Myocyte (in vitro differentiated cells): ENCODE measurements at regions not wholly inside any gene's neighbourhood (a gene's known extent, or its start where the extent isn't known, plus 50 kb on each side); places are given as distances from the start of the nearest gene placed in this dataset.

ENCODE experiments used
- DNase-seq: peaks from one replicate; pipeline ENCODE4 v3.0.0-alpha.2; 2012; ENCODE audit warnings: low read depth

DNA sequence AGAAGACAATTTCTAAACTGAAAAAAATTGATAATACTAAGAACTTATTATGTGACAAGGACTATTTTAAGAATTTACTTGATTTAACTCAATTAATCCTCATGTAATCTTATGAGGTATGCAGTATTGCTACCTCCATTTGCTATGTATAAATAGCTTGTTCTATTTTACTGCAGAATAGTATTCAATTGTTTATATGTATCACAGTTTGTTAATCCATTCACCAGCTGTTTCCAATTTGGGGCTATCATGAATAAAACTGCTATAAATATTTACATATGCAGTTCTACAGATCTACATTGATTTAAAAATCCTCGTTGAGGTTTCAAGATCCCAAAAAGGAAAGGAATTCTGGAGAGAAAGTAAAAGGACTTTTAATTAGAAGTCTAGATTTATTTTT, 54.8 kb upstream of the DOCK10 start:
- DNase-seq: no peak
